ENCODE measurements at regions not wholly inside any gene's neighbourhood (a gene's known extent, or its start where the extent isn't known, plus 50 kb on each side); places are given as distances from the start of the nearest gene placed in this dataset.
"Not testable (repeated sequence)": the region's sequence is repeated elsewhere in the genome, so short reads cannot be mapped to it uniquely, and the experiment has no call there.

DNA sequence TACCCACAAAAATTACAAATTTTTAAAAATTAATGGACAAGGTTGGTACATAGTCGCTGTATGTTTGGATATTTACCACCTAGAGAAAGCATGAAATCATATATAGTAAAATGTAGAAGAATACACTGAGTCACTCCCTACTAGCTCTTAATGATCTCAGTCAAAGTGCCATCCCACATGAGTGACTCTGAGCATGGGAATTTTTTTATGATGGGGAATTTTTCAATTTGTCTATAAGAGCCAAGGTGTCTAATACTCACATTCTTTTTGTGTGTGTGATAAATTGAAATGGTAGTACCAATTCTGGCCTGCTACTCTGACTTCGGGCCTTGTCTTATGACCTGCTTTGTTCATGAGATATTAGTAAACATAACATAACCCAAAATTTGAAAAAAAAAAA lies 483.2 kb downstream of the CDH10 start:
- no peaks in the 10 kb centered on the region for H3K36me3 ChIP-seq (ENCODE audit: insufficient read depth)
- WGBS: 78% methylated on average over 2 of the region's 2 CpGs
- DNase-seq (ENCODE audit: extremely low spot score): no peak
- no peak overlapping the region for H3K27ac ChIP-seq (ENCODE audit: low read depth)
- H3K4me3 ChIP-seq (ENCODE audit: low read depth, low read length): no peak overlapping the region
- H3K4me1 ChIP-seq (ENCODE audit: insufficient read depth): no peaks in the 10 kb centered on the region

- Histone ChIP-seq H3K4me3 (ENCODE audit: low read depth, low read length) (no peak overlapping the region), H3K4me1 (ENCODE audit: insufficient read depth) (no peaks in the 10 kb centered on the region), H3K27ac (ENCODE audit: low read depth) (no peak overlapping the region), H3K36me3 (ENCODE audit: insufficient read depth) (no peaks in the 10 kb centered on the region)
- DNase-seq (ENCODE audit: extremely low spot score): no peak
These were observed 482.4 kb downstream of the CDH10 start for GRCh38 chr5:24162343-24162742.

DNA sequence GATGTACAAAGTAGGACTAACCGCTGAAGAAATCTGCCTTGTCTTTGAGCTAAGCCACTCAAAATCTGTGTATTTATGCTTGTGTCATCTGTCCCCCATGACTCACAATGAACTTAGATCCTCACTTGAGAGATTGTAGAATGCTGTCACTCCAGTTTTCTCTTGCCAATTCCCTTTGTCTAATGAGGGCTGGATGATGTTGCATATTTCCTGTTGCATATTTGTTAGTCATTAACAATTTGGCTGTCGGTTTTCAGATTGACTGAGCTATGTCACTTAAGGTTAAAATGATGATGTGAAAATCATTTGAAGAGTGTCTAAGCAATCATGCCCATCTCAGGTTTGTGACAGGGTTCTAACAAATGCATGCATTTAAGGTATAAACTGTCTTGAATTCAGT lies 481.7 kb downstream of the CDH10 start:
- Histone ChIP-seq H3K36me3 (ENCODE audit: insufficient read depth) (no peaks in the 10 kb centered on the region), H3K4me1 (ENCODE audit: insufficient read depth) (no peaks in the 10 kb centered on the region), H3K27ac (ENCODE audit: low read depth) (no peak overlapping the region), H3K4me3 (ENCODE audit: low read depth, low read length) (no peak overlapping the region)
- no peak for DNase-seq (ENCODE audit: extremely low spot score)
- 82% methylated on average over 2 of the region's 2 CpGs for WGBS

- DNase-seq (ENCODE audit: extremely low spot score): no peak
- Histone ChIP-seq H3K4me1 (ENCODE audit: insufficient read depth) (no peaks in the 10 kb centered on the region), H3K4me3 (ENCODE audit: low read depth, low read length) (no peak overlapping the region), H3K27ac (ENCODE audit: low read depth) (no peak overlapping the region), H3K36me3 (ENCODE audit: insufficient read depth) (no peaks in the 10 kb centered on the region)
These were observed 477.0 kb downstream of the CDH10 start for GRCh38 chr5:24167806-24168205.

DNA sequence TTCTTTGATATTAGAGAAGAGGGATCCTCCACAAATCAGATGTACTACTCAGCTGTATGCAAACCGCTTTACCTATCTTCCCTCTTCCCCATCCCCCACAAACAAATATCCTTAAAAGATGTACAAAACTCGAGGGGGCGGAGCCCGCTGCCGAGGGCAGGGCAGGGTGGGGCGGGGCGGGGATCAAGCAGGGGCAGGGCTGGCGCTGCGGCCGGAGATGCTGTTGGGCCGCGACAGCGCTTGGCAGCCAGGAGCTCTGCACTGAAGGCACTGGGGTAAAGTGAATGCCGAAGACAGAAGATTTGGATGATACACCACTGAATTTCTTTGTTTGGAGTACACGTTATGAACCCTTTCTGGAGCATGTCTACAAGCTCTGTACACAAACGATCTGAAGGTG lies 474.8 kb downstream of the CDH10 start:
- H3K4me3 ChIP-seq (ENCODE audit: low read depth, low read length): no peak overlapping the region
- WGBS: 91% methylated on average over 16 of the region's 16 CpGs

DNA sequence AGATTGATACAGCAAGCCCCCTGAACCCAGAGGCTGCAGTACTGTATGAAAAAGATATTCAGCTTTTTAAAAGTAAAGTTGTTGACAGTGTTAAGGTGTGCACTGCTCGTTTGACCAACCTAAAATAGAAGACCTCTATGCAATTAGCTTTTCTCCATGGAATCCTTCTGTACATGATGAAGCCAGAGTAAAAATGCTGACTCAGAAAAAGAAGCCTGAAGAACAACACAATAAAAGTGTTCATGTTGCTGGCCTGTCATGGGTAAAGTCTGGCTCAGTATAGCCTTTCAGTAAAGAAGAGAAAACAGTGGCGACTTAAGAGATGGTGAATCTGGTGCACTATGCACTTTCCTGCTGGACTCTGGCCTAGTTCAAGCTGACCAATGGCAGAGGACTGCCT lies 473.8 kb downstream of the CDH10 start:
- WGBS: 75% methylated on average over 2 of the region's 2 CpGs
- H3K4me3 ChIP-seq (ENCODE audit: low read depth, low read length); DNase-seq (ENCODE audit: extremely low spot score); H3K36me3 ChIP-seq (ENCODE audit: insufficient read depth); H3K27ac ChIP-seq (ENCODE audit: low read depth); H3K4me1 ChIP-seq (ENCODE audit: insufficient read depth): not testable (repeated sequence)

More for the DNA sequence above, 474.8 kb downstream of the CDH10 start:
- H3K27ac ChIP-seq (ENCODE audit: low read depth): no peak overlapping the region
- no peak for DNase-seq (ENCODE audit: extremely low spot score)
- no peaks in the 10 kb centered on the region for H3K36me3 ChIP-seq (ENCODE audit: insufficient read depth)
- no peaks in the 10 kb centered on the region for H3K4me1 ChIP-seq (ENCODE audit: insufficient read depth)

GRCh38 chr5:24177821-24178220 lies 467.0 kb downstream of the CDH10 start:
- no peaks in the 10 kb centered on the region for H3K36me3 ChIP-seq (ENCODE audit: insufficient read depth)
- WGBS: 85% methylated on average over 4 of the region's 4 CpGs
- no peaks in the 10 kb centered on the region for H3K4me1 ChIP-seq (ENCODE audit: insufficient read depth)
- no peak overlapping the region for H3K27ac ChIP-seq (ENCODE audit: low read depth)
- DNase-seq (ENCODE audit: extremely low spot score): no peak
- H3K4me3 ChIP-seq (ENCODE audit: low read depth, low read length): no peak overlapping the region

DNA sequence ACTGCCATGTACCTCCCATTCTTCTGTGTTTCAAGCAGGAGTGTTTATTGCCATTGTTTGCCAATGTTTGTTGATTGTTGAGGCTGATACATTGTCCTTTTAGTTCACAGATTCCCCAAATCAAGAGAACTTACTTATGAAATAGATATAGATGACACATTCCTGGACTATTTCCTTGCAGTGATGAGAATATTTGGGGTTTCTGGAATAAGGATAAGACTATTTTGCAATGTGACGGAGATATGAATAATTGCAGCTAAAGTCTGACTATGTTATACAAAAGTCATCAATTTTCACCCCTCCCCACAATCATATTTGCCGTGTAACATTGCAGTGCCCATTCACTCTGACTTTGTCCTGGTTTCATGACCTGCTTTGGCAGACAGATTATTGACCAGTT lies 460.8 kb downstream of the CDH10 start:
- H3K4me3 ChIP-seq (ENCODE audit: low read depth, low read length): no peak overlapping the region
- H3K4me1 ChIP-seq (ENCODE audit: insufficient read depth): no peaks in the 10 kb centered on the region
- no peak overlapping the region for H3K27ac ChIP-seq (ENCODE audit: low read depth)
- WGBS: 76% methylated on average over 2 of the region's 2 CpGs
- H3K36me3 ChIP-seq (ENCODE audit: insufficient read depth): no peaks in the 10 kb centered on the region
- DNase-seq (ENCODE audit: extremely low spot score): no peak

DNA sequence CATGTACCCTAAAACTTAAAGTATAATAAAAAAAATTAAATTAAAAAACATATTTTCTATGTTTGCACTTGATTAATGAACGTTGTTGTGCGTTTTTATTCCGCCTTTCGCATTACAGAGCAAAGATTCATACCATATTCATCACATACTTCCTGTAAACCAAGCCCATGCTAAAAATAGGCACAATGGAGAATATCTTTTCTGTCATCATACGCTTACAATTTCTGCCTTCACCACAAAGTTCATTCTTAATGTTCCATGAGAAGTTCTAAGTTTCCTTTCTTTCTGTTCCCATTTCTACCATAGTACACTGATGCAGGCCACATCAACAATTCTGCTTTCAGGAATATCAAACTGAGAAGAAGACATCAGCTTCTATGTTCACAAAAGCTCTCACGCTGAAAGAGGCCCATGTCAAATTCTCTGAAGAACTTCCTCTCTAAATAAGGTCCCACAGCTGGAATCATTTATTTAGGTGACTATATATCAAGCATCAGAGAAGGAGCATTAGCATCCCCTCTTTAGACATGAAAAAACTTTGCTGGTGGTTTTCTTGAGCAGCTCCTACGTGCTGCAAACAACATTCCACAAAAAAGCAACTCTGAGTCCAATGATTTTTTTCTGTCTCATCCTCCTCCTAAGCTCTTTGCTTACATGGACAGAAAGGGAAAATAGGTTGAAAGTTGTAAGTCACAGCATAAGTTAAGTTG lies 456.4 kb downstream of the CDH10 start:
- DNase-seq (ENCODE audit: extremely low spot score): no peak
- Histone ChIP-seq H3K4me3 (ENCODE audit: low read depth, low read length) (no peak overlapping the region), H3K4me1 (ENCODE audit: insufficient read depth) (no peaks in the 10 kb centered on the region), H3K27ac (ENCODE audit: low read depth) (no peak overlapping the region), H3K36me3 (ENCODE audit: insufficient read depth) (no peaks in the 10 kb centered on the region)
- WGBS: 87% methylated on average over 7 of the region's 7 CpGs

DNA sequence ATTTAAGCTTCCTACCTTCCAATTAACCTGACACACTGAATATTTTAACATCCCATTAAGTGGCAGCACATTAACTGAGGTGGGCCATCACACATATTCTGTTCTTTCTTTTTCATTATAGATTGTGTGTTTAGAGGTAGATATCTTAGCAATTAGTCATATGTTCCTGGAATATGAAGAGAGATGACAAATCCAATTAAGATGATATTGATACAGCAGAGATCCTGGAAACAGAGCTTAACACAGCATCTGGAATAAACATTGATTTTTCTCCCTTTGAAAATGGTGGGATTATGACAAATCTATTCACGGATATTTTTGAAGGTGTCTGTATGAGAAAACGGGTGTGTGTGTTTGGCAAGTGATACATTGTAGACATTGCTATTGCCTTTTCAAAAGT lies 448.0 kb downstream of the CDH10 start:
- Histone ChIP-seq H3K4me1 (ENCODE audit: insufficient read depth) (no peaks in the 10 kb centered on the region), H3K4me3 (ENCODE audit: low read depth, low read length) (no peak overlapping the region), H3K36me3 (ENCODE audit: insufficient read depth) (no peaks in the 10 kb centered on the region), H3K27ac (ENCODE audit: low read depth) (no peak overlapping the region)
- 75% methylated on average over 2 of the region's 2 CpGs for WGBS
- no peak for DNase-seq (ENCODE audit: extremely low spot score)

- Histone ChIP-seq H3K36me3 (ENCODE audit: insufficient read depth) (no peaks in the 10 kb centered on the region), H3K4me3 (ENCODE audit: low read depth, low read length) (no peak overlapping the region), H3K4me1 (ENCODE audit: insufficient read depth) (no peaks in the 10 kb centered on the region), H3K27ac (ENCODE audit: low read depth) (no peak overlapping the region)
- WGBS: 32% methylated on average over 4 of the region's 4 CpGs
- DNase-seq (ENCODE audit: extremely low spot score): no peak
These were observed 436.1 kb downstream of the CDH10 start for GRCh38 chr5:24208686-24209106.

DNA sequence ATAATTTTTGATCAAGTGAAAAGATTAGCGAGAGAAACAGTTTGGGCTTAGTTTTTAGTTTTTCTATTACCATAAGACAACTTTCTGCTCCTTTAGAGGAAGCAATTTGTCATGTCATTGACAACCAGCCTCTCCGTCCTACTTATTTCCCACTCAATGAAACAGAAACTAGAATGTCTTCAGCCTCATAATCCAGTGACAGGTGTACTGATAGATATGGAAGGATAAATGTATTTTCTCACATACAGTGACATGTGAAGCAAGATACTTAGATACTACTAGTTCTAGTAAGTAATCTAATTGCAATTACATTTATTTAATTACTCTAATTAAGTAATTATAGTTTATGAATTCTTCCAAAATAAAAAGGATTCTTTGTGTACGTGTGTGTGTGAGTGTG lies 429.7 kb downstream of the CDH10 start:
- Histone ChIP-seq H3K4me3 (ENCODE audit: low read depth, low read length) (no peak overlapping the region), H3K4me1 (ENCODE audit: insufficient read depth) (no peaks in the 10 kb centered on the region), H3K27ac (ENCODE audit: low read depth) (no peak overlapping the region), H3K36me3 (ENCODE audit: insufficient read depth) (no peaks in the 10 kb centered on the region)
- no peak for DNase-seq (ENCODE audit: extremely low spot score)
- 74% methylated on average over 3 of the region's 3 CpGs for WGBS

DNA sequence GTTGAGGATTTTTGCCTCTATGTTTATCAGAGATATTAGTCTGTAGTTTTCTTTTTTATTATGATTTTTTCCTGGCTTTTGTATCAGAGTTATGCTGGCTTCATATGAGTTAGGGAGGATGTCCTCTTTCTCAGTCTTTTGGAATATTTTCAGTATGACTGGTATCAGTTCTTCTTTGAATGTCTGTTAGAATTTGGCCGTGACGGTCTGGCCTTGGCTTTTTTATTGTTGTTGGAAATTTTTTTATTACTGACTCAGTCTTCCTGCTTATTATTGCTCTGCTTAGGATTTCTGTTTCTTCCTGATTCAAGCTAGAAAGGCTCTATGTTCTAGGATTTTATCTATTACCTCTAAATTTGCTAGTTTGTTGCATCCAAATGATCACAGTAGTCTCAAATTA lies 421.9 kb downstream of the CDH10 start:
- no peak overlapping the region for H3K27ac ChIP-seq (ENCODE audit: low read depth)
- WGBS: 66% methylated on average over 2 of the region's 2 CpGs
- H3K4me1 ChIP-seq (ENCODE audit: insufficient read depth): no peaks in the 10 kb centered on the region
- no peak for DNase-seq (ENCODE audit: extremely low spot score)
- H3K36me3 ChIP-seq (ENCODE audit: insufficient read depth): no peaks in the 10 kb centered on the region
- no peak overlapping the region for H3K4me3 ChIP-seq (ENCODE audit: low read depth, low read length)

- DNase-seq (ENCODE audit: extremely low spot score): no peak
- Histone ChIP-seq H3K4me3 (ENCODE audit: low read depth, low read length) (no peak overlapping the region), H3K4me1 (ENCODE audit: insufficient read depth) (no peaks in the 10 kb centered on the region), H3K27ac (ENCODE audit: low read depth) (no peak overlapping the region), H3K36me3 (ENCODE audit: insufficient read depth) (no peaks in the 10 kb centered on the region)
These were observed 419.7 kb downstream of the CDH10 start for GRCh38 chr5:24225051-24225450.

- DNase-seq (ENCODE audit: extremely low spot score): no peak
- 65% methylated on average over 1 of the region's 1 CpG for WGBS
- H3K36me3 ChIP-seq (ENCODE audit: insufficient read depth): no peaks in the 10 kb centered on the region
- no peak overlapping the region for H3K4me3 ChIP-seq (ENCODE audit: low read depth, low read length)
- H3K4me1 ChIP-seq (ENCODE audit: insufficient read depth): no peaks in the 10 kb centered on the region
- H3K27ac ChIP-seq (ENCODE audit: low read depth): no peak overlapping the region
These were observed 418.3 kb downstream of the CDH10 start for GRCh38 chr5:24226479-24226878.
